C4-2B (cell line): ENCODE measurements at regions not wholly inside any gene's neighbourhood (a gene's known extent, or its start where the extent isn't known, plus 50 kb on each side); places are given as distances from the start of the nearest gene placed in this dataset.

Source experiments
- ZFX ChIP-seq: fragments of 450-650 bp; IDR thresholded peaks from 2 replicates; pipeline ENCODE4 v1.6.1; 2017
- TF ChIP-seq, protein P1 (sequence below): fragments of 450-650 bp; conservative IDR thresholded peaks from 2 replicates; pipeline ENCODE4 v1.5.1; 2017; ENCODE audit warnings: mild to moderate bottlenecking

GRCh38 chr22:47257976-47258375 is 495.5 kb downstream of the TBC1D22A start:
- TF ChIP-seq, protein P1, sequence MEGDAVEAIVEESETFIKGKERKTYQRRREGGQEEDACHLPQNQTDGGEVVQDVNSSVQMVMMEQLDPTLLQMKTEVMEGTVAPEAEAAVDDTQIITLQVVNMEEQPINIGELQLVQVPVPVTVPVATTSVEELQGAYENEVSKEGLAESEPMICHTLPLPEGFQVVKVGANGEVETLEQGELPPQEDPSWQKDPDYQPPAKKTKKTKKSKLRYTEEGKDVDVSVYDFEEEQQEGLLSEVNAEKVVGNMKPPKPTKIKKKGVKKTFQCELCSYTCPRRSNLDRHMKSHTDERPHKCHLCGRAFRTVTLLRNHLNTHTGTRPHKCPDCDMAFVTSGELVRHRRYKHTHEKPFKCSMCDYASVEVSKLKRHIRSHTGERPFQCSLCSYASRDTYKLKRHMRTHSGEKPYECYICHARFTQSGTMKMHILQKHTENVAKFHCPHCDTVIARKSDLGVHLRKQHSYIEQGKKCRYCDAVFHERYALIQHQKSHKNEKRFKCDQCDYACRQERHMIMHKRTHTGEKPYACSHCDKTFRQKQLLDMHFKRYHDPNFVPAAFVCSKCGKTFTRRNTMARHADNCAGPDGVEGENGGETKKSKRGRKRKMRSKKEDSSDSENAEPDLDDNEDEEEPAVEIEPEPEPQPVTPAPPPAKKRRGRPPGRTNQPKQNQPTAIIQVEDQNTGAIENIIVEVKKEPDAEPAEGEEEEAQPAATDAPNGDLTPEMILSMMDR: no peak
- no peak for TF ChIP-seq ZFX
